GM19395 (cell line): ENCODE measurements at regions not wholly inside any gene's neighbourhood (a gene's known extent, or its start where the extent isn't known, plus 50 kb on each side); places are given as distances from the start of the nearest gene placed in this dataset.

Experiments
- ATAC-seq: cut with Tn5 transposase; IDR thresholded peaks from one replicate; pipeline ENCODE4 v1.9.1; 2021; ENCODE audit warnings: mild to moderate bottlenecking, moderate library complexity; ENCODE audit not compliant: unreplicated experiment

- ATAC-seq: no peak
Measured at GRCh38 chr21:17406202-17406601, 106.6 kb upstream of the CXADR start.

GRCh38 chr21:17414766-17415165 lies 98.1 kb upstream of the CXADR start:
- no peak for ATAC-seq

- no peak for ATAC-seq
Measured at GRCh38 chr21:17416139-17416538, 96.7 kb upstream of the CXADR start.

- ATAC-seq: no peak
Measured at GRCh38 chr21:17422931-17423330, 89.9 kb upstream of the CXADR start.

- no peak for ATAC-seq
Measured at GRCh38 chr21:17427157-17427556, 85.7 kb upstream of the CXADR start.

- peak; percentile 95 for ATAC-seq
Measured at GRCh38 chr21:17427831-17428483, 84.9 kb upstream of the CXADR start.

- ATAC-seq: peak; percentile 84
Measured at GRCh38 chr21:17428484-17428869, 84.4 kb upstream of the CXADR start.

- ATAC-seq: no peak
Measured at GRCh38 chr21:17428980-17429379, 83.9 kb upstream of the CXADR start.

- ATAC-seq: no peak
Measured at GRCh38 chr21:17429936-17430335, 82.9 kb upstream of the CXADR start.

- ATAC-seq: no peak
Measured at GRCh38 chr21:17432732-17433057, 80.1 kb upstream of the CXADR start.

- no peak for ATAC-seq
Measured at GRCh38 chr21:17433730-17434129, 79.1 kb upstream of the CXADR start.

GRCh38 chr21:17435565-17436543 lies 77.0 kb upstream of the CXADR start:
- no peak for ATAC-seq

- no peak for ATAC-seq
Measured at GRCh38 chr21:17436626-17437111, 76.2 kb upstream of the CXADR start.

GRCh38 chr21:17438635-17439034 lies 74.2 kb upstream of the CXADR start:
- ATAC-seq: no peak

GRCh38 chr21:17440969-17441368 lies 71.9 kb upstream of the CXADR start:
- no peak for ATAC-seq

GRCh38 chr21:17441370-17441769 lies 71.5 kb upstream of the CXADR start:
- ATAC-seq: no peak

- no peak for ATAC-seq
Measured at GRCh38 chr21:17442165-17442564, 70.7 kb upstream of the CXADR start.

GRCh38 chr21:17444828-17445227 lies 68.0 kb upstream of the CXADR start:
- no peak for ATAC-seq

- ATAC-seq: no peak
Measured at GRCh38 chr21:17446737-17447136, 66.1 kb upstream of the CXADR start.

GRCh38 chr21:17449701-17450100 lies 63.1 kb upstream of the CXADR start:
- no peak for ATAC-seq

- ATAC-seq: no peak
Measured at GRCh38 chr21:17451364-17451891, 61.4 kb upstream of the CXADR start.
